Kasumi-1 (cell line): ENCODE measurements at regions not wholly inside any gene's neighbourhood (a gene's known extent, or its start where the extent isn't known, plus 50 kb on each side); places are given as distances from the start of the nearest gene placed in this dataset.
"Not testable (repeated sequence)": the region's sequence is repeated elsewhere in the genome, so short reads cannot be mapped to it uniquely, and the experiment has no call there.

ENCODE experiments used
- DNase-seq, 2 experiments: peaks; one replicate each; lab custom pipeline; 2025; lab: John Stamatoyannopoulos, UW

- no peak for DNase-seq
Observed at GRCh38 chr5:120088412-120088811, 375.7 kb upstream of the PRR16 start.

- no peak for DNase-seq
Observed at GRCh38 chr5:120088836-120089235, 375.3 kb upstream of the PRR16 start.

DNA sequence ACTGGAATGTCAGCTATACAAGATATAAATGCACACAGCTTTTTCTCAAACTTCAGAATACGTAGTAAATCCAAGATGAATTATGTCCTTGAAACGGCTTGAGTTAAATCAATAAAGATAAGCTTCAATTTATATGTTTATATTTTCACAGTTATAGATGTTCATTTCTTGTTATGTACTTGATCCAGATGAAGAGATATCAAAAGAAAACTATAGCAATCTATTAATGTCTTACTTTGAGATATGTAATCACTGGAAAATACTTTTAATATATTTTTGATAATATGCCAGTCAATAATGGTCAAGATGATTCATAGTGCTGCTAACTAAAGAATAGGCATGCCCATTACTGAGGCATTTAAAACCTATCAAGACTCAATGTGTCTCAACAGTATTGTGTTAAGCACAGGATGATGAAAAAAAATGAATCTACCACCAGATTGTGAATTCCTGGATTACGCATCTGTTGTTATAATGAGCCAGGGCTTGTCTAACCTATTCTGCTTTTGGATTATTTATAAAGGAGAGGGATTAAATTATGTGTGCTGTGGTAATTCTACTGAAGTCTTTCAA lies 372.6 kb upstream of the PRR16 start:
- DNase-seq = no peak

DNA sequence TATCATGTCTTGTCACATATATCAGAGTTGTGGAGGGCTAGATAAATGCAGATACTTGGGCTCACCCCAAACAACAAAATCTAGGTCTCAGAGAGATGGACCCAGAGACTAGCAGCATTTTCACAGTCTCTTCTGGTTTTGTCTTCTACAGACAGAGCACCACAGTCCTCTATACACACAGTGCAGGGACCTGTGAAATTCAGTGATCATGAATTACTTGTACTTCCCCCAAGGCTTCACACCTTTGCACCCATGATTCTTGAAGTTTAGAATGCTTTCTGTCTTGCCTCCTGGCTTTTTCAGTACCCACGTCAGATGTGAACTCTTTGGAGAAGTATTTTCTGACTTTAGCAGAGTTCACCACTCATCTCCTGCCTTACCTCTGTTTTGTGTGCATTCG lies 371.5 kb upstream of the PRR16 start:
- no peak for DNase-seq

DNA sequence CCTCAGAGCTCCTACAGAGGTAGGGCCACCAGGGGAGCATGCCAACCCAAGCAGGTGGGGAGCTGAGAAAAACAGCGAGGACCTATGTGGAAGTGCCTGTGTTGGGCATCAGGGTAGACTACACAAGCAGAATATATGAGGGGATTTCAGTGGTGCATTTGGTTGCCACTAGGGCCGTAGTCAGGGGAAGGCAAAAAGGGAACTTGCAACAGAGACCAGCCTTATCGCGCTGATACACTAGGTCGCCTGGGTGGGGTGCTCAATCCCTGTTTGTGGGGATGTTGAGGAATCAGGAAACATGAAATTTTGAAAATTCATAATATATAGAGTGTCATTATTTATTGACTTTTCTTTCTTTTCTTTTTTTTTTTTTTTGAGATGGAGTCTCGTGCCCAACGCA lies 370.9 kb upstream of the PRR16 start:
- peak; percentile 65 to 84 for DNase-seq

DNA sequence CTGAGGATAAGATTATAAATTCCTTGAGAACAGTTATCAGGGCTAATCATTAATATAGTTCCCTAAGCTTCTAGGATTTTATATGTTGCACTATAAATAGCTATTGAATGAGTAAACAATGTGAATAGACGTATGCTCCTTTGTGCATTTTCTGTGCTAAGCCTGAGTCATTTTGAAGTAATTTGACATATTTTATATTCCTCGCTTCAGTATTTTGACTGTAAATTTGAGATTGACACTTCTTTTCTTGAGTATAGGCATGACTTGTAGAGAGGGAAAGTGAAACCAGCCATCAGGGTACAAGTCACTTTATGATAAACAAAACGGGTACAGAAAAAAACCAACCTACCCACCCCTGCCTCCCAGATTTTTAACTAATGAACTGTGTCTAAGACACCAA lies 367.7 kb upstream of the PRR16 start:
- no peak for DNase-seq

GRCh38 chr5:120098426-120098825 lies 365.7 kb upstream of the PRR16 start:
- DNase-seq = no peak

DNA sequence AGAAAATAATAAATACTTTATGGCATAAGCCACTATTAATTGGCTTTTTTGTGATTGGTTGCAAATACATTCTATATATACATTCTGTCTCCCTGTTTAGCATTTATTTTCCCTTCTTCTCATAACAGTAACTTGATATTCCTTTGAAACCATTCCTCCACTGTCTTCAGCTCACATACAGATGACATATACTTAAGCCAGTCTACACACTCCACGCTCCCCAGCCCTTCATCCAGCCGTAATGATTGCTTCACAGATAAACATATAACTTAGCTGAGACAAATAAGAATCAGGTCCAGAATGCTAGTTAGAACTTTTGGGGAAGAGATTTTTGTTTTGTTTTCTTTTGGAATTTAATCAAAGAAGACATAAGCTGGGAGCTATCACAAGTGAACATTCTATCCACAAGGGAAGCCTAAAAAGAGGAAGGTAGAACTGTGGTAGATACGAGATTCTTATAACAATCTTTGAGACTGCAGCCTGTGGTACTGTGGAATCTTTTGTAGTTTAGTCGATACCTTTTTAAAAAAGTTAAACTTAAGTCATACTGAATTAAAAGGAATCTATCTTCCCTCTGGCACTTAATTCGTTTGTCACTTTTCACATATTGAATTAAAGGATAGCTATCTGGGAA lies 365.1 kb upstream of the PRR16 start:
- DNase-seq = peak; percentile 8 to 33

DNA sequence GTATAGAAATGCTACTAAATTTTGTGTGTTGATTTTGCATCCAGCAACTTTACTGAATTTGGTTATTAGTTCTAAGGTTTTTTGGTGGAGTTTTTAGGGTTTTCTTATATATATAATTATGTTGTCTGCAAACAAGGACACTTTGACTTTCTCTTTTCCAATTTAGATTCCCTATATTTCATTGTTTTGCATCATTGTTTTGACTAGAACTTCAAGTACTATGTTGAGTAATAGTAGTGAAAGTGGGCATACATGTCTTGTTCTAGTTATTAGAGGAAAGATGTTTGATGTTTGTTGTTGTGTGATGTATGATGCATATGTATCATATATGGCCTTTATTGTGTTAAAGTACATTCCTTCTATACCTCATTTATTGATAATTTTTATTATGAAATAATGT lies 362.3 kb upstream of the PRR16 start:
- DNase-seq = no peak

DNA sequence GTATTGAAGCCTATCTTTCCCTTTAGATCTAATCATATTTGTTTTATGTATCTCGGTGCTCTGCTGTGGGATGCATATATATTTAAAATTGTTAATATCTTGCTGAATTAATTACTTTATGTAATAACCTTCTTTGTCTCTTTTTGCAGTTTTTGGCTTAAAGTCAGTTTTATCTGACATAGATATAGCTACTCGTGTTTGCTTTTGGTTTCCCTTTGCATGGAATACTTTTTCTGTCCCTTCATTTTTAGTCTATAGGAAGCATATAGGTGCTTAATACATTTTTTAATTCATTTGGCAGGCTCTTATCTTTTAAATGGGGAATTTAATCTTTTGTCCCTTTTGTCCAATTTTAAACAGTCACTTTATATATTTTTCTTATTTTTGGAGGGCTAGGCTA lies 360.6 kb upstream of the PRR16 start:
- DNase-seq = no peak

- DNase-seq = no peak
Observed at GRCh38 chr5:120106912-120107525, 357.1 kb upstream of the PRR16 start.

- DNase-seq = no peak
Observed at GRCh38 chr5:120108586-120109248, 355.4 kb upstream of the PRR16 start.

- DNase-seq = no peak
Observed at GRCh38 chr5:120122703-120123102, 341.4 kb upstream of the PRR16 start.

- DNase-seq = no peak
Observed at GRCh38 chr5:120124031-120124430, 340.1 kb upstream of the PRR16 start.

- DNase-seq = no peak
Observed at GRCh38 chr5:120124961-120125360, 339.1 kb upstream of the PRR16 start.

GRCh38 chr5:120132347-120132746 lies 331.8 kb upstream of the PRR16 start:
- not testable (repeated sequence) for DNase-seq

DNA sequence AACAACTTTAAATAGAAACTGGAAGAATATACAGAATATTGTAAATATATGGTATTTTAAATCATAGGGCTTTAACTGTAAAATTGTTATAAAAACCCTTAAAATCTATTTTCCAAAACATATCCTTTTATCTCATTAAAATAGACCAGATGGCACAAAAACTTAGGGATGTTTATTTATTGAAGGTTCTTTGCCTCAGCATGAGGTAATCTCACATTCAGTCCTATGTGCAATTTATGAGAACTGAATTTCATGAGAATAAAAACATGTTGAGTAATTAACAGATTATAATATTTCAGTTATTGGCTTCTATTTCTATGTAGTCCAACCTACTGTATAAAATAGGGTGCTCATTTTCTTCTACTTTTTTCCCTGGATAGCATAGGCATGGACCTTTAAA lies 329.2 kb upstream of the PRR16 start:
- DNase-seq = no peak

- DNase-seq = no peak
Observed at GRCh38 chr5:120137582-120137981, 326.5 kb upstream of the PRR16 start.

GRCh38 chr5:120139039-120139438 lies 325.1 kb upstream of the PRR16 start:
- DNase-seq = peak in 1 of 2 experiments; percentile 6

- DNase-seq = peak in 1 of 2 experiments; percentile 4
Observed at GRCh38 chr5:120140501-120140900, 323.6 kb upstream of the PRR16 start.

DNA sequence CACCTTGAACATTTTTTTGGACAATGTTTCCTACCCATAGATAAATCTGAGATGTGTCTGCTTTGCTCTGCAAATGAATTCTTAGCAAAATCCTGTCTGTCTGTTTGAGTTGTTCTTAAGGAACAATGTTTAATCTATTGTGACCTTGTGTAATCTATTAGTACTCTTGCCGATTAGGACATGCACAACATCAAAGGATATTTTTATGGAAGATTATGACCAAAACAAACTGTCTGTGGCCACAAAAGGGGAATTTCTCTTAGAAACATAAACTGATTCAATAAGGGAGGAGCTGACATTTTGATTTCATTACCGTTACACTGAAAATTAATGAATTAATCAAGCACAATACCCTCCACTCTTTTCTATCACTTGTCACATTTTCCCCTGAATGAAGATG lies 323.0 kb upstream of the PRR16 start:
- DNase-seq = no peak

DNA sequence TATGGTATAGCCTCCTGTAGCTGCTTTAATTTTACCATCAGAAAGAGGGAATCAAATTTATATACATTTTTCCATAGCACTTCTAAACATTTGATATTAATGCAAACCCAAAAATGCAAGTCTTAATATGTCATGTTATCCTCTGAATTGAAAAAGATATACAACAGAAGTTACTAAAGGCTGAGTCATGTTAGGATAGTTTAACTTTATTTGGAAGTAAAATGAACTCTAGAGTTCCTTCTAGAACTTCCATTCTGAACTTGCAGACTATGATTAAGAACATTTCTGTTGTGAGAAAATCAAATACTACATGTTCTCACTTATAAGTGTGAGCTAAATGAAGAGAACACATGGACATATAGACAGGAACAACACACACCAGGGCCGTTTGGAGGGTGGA lies 317.3 kb upstream of the PRR16 start:
- no peak for DNase-seq

DNA sequence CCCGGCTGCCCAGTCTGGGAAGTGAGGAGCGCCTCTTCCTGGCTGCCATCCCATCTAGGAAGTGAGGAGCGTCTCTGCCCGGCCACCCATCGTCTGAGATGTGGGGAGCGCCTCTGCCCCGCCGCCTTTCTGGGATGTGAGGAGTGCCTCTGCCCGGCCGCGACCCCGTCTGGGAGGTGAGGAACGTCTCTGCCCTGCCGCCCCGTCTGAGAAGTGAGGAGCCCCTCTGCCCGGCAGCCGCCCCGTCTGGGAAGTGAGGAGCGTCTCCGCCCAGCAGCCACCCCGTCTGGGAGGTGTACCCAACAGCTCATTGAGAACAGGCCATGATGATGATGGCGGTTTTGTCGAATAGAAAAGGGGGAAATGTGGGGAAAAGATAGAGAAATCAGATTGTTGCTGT lies 316.2 kb upstream of the PRR16 start:
- not testable (repeated sequence) for DNase-seq
